GF-D8 (cell line): ENCODE measurements at regions not wholly inside any gene's neighbourhood (a gene's known extent, or its start where the extent isn't known, plus 50 kb on each side); places are given as distances from the start of the nearest gene placed in this dataset.
"Not testable (repeated sequence)": the region's sequence is repeated elsewhere in the genome, so short reads cannot be mapped to it uniquely, and the experiment has no call there.

Source experiments
- DNase-seq: peaks from one replicate; lab custom pipeline; 2025; lab: John Stamatoyannopoulos, UW

GRCh38 chr7:101146-102046 lies 91.0 kb upstream of the FAM20C start:
- no peak for DNase-seq

GRCh38 chr7:102047-102711 lies 90.2 kb upstream of the FAM20C start:
- no peak for DNase-seq

GRCh38 chr7:102721-103120 lies 89.7 kb upstream of the FAM20C start:
- DNase-seq = no peak

- DNase-seq = not testable (repeated sequence)
Measured at GRCh38 chr7:103981-104380, 88.4 kb upstream of the FAM20C start.

GRCh38 chr7:105002-105401 lies 87.4 kb upstream of the FAM20C start:
- DNase-seq = no peak

- DNase-seq = no peak
Measured at GRCh38 chr7:106356-106755, 86.0 kb upstream of the FAM20C start.

- DNase-seq = no peak
Measured at GRCh38 chr7:107233-107632, 85.1 kb upstream of the FAM20C start.

- DNase-seq = no peak
Measured at GRCh38 chr7:107907-108306, 84.5 kb upstream of the FAM20C start.

- no peak for DNase-seq
Measured at GRCh38 chr7:109094-109493, 83.3 kb upstream of the FAM20C start.

GRCh38 chr7:109898-110556 lies 82.3 kb upstream of the FAM20C start:
- DNase-seq = no peak

- DNase-seq = no peak
Measured at GRCh38 chr7:110557-111232, 81.7 kb upstream of the FAM20C start.

- DNase-seq = no peak
Measured at GRCh38 chr7:111591-111990, 80.8 kb upstream of the FAM20C start.

- DNase-seq = peak; percentile 25
Measured at GRCh38 chr7:112881-113280, 79.5 kb upstream of the FAM20C start.

GRCh38 chr7:115274-115911 lies 77.0 kb upstream of the FAM20C start:
- peak; percentile 94 for DNase-seq

- DNase-seq = no peak
Measured at GRCh38 chr7:116188-116981, 76.0 kb upstream of the FAM20C start.

- DNase-seq = no peak
Measured at GRCh38 chr7:117836-118614, 74.3 kb upstream of the FAM20C start.

- DNase-seq = peak; percentile 51
Measured at GRCh38 chr7:118615-119391, 73.6 kb upstream of the FAM20C start.

- peak; percentile 58 for DNase-seq
Measured at GRCh38 chr7:119392-120163, 72.8 kb upstream of the FAM20C start.
